Ascending aorta (tissue), 2 donors: ENCODE measurements at regions not wholly inside any gene's neighbourhood (a gene's known extent, or its start where the extent isn't known, plus 50 kb on each side); places are given as distances from the start of the nearest gene placed in this dataset.

Source experiments
- DNase-seq, 2 donors: peaks; one replicate each; pipeline ENCODE4 v3.0.0-alpha.2; 2019; ENCODE audit warnings: low spot score in 2 of 2
- H3K27ac ChIP-seq, 2 donors: fragments of 200-600 bp; sonication (generic); one replicate each; pipeline ENCODE4 v1.5.1; 2016 to 2017; ENCODE audit warnings: mild to moderate bottlenecking in 1 of 2
- H3K27me3 ChIP-seq: fragments of 200-600 bp; sonication (generic); one replicate; pipeline ENCODE4 v1.5.1; 2017
- H3K36me3 ChIP-seq, 2 donors: fragments of 200-600 bp; sonication (generic); one replicate each; pipeline ENCODE4 v1.5.1; 2016
- H3K4me1 ChIP-seq, 2 donors: fragments of 200-600 bp; sonication (generic); one replicate each; pipeline ENCODE4 v1.5.1; 2016 to 2017; ENCODE audit warnings: mild to moderate bottlenecking in 1 of 2
- H3K4me3 ChIP-seq, 2 donors: fragments of 200-600 bp; sonication (generic); one replicate each; pipeline ENCODE4 v1.5.1; 2016 to 2017; ENCODE audit warnings: mild to moderate bottlenecking in 1 of 2
- H3K9me3 ChIP-seq, 2 donors: fragments of 200-600 bp; sonication (generic); one replicate each; pipeline ENCODE4 v1.5.1; 2016
- intact Hi-C: fragments of 100-400 bp; cut with DNase I; formaldehyde crosslinking; loops from one replicate; pipeline ENCODE4 v1.15.1; 2023
- TF ChIP-seq, protein P1 (sequence below), 3 experiments: fragments of 200-600 bp in 2 of 3; fragments of 450-650 bp in 1 of 3; sonication (generic) in 2 of 3; IDR thresholded peaks; one replicate each; pipeline ENCODE4 v1.5.1; 2016 to 2019; ENCODE audit warnings: antibody characterized with exemption in 3 of 3, mild to moderate bottlenecking in 1 of 3, moderate library complexity in 1 of 3

- no peaks in the 10 kb centered on the region for H3K27me3 ChIP-seq
- no peaks in the 10 kb centered on the region for H3K4me1 ChIP-seq
- no peak overlapping the region for H3K27ac ChIP-seq
- TF ChIP-seq, protein P1, sequence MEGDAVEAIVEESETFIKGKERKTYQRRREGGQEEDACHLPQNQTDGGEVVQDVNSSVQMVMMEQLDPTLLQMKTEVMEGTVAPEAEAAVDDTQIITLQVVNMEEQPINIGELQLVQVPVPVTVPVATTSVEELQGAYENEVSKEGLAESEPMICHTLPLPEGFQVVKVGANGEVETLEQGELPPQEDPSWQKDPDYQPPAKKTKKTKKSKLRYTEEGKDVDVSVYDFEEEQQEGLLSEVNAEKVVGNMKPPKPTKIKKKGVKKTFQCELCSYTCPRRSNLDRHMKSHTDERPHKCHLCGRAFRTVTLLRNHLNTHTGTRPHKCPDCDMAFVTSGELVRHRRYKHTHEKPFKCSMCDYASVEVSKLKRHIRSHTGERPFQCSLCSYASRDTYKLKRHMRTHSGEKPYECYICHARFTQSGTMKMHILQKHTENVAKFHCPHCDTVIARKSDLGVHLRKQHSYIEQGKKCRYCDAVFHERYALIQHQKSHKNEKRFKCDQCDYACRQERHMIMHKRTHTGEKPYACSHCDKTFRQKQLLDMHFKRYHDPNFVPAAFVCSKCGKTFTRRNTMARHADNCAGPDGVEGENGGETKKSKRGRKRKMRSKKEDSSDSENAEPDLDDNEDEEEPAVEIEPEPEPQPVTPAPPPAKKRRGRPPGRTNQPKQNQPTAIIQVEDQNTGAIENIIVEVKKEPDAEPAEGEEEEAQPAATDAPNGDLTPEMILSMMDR (IDR thresholded peaks at IDR 0.05) = no peak
- no peak overlapping the region for H3K4me3 ChIP-seq
- intact Hi-C loops = no loop called here
- DNase-seq = no peak
- H3K9me3 ChIP-seq = no peaks in the 10 kb centered on the region
- H3K36me3 ChIP-seq = no peaks in the 10 kb centered on the region
Measured at GRCh38 chr3:98978068-98978811, 76.7 kb upstream of the DCBLD2 start.

DNA sequence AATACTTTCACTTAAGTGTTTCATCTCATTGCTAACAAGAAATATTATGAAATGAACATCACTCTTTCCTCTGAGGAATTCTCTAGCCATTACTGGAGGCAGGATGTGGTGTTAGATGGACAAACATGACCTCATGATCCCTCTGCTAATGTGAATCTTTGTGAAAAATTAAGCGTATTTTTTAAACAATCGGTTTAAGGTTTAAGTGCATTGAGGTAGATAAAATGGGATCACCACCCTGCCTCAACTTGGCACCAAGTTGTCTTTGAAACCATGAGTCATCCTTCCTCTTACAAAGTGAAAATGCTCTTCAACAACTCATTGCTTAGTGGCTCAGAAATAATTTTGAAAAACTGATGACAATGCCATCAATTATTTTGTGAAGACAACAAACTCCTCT is 76.0 kb upstream of the DCBLD2 start:
- TF ChIP-seq, protein P1 (IDR thresholded peaks at IDR 0.05) = no peak
- Histone ChIP-seq H3K27me3 (no peaks in the 10 kb centered on the region), H3K27ac (no peak overlapping the region), H3K36me3 (no peaks in the 10 kb centered on the region), H3K4me3 (no peak overlapping the region), H3K4me1 (no peaks in the 10 kb centered on the region), H3K9me3 (no peaks in the 10 kb centered on the region)
- no peak for DNase-seq
- intact Hi-C loops = no loop called here

GRCh38 chr3:98974442-98974841 is 72.9 kb upstream of the DCBLD2 start:
- H3K27me3 ChIP-seq = no peaks in the 10 kb centered on the region
- no peaks in the 10 kb centered on the region for H3K4me1 ChIP-seq
- TF ChIP-seq, protein P1 (IDR thresholded peaks at IDR 0.05) = no peak
- H3K36me3 ChIP-seq = no peaks in the 10 kb centered on the region
- intact Hi-C loops = no loop called here
- H3K4me3 ChIP-seq = no peak overlapping the region
- no peaks in the 10 kb centered on the region for H3K9me3 ChIP-seq
- DNase-seq = no peak
- H3K27ac ChIP-seq = no peak overlapping the region

GRCh38 chr3:98972720-98973119 is 71.2 kb upstream of the DCBLD2 start:
- intact Hi-C loops = no loop called here
- DNase-seq = no peak
- H3K4me1 ChIP-seq = no peaks in the 10 kb centered on the region
- no peaks in the 10 kb centered on the region for H3K27me3 ChIP-seq
- no peak overlapping the region for H3K4me3 ChIP-seq
- no peak overlapping the region for H3K27ac ChIP-seq
- TF ChIP-seq, protein P1 (IDR thresholded peaks at IDR 0.05) = no peak
- no peaks in the 10 kb centered on the region for H3K36me3 ChIP-seq
- H3K9me3 ChIP-seq = no peaks in the 10 kb centered on the region

GRCh38 chr3:98972155-98972554 is 70.7 kb upstream of the DCBLD2 start:
- no peak overlapping the region for H3K4me3 ChIP-seq
- DNase-seq = no peak
- no peak overlapping the region for H3K27ac ChIP-seq
- H3K4me1 ChIP-seq = no peaks in the 10 kb centered on the region
- no peaks in the 10 kb centered on the region for H3K27me3 ChIP-seq
- TF ChIP-seq, protein P1 (IDR thresholded peaks at IDR 0.05) = no peak
- intact Hi-C loops = no loop called here
- H3K9me3 ChIP-seq = no peaks in the 10 kb centered on the region
- H3K36me3 ChIP-seq = no peaks in the 10 kb centered on the region
